Eye (tissue), 1 donor: ENCODE measurements at regions not wholly inside any gene's neighbourhood (a gene's known extent, or its start where the extent isn't known, plus 50 kb on each side); places are given as distances from the start of the nearest gene placed in this dataset.
A peak's percentile ranks its signal among the peaks of the same experiment; 100 is the strongest.
"Not testable (repeated sequence)": the region's sequence is repeated elsewhere in the genome, so short reads cannot be mapped to it uniquely, and the experiment has no call there.

Experiments
- DNase-seq: peaks from one replicate; pipeline ENCODE4 v3.0.0-alpha.2; 2015

DNA sequence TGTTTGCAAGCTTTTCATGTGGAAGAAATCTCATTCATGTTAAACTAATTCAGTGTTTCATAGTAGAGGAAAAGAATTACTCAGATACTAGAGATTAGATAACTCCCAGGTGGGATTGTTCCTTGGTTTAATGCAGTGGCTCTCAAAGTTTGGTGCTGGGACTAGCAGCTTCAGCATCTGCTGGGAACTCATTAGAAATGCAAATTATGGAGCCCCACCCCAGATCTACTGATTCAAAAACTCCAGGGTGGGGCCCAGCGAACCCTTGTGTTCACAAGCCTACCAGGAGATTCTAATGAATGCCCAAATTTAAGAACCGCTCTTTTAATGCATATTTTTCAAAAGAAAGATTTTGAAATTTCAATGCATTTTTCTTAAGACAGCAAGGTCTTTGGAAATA lies 253.4 kb upstream of the CNTNAP4 start:
- no peak for DNase-seq

- DNase-seq = no peak
Measured at GRCh38 chr16:76035689-76036088, 241.5 kb upstream of the CNTNAP4 start.

- no peak for DNase-seq
Measured at GRCh38 chr16:76038097-76038496, 239.1 kb upstream of the CNTNAP4 start.

GRCh38 chr16:76052725-76053124 lies 224.5 kb upstream of the CNTNAP4 start:
- no peak for DNase-seq

- no peak for DNase-seq
Measured at GRCh38 chr16:76059186-76059585, 218.0 kb upstream of the CNTNAP4 start.

GRCh38 chr16:76059701-76060100 lies 217.5 kb upstream of the CNTNAP4 start:
- DNase-seq = no peak

GRCh38 chr16:76071690-76072089 lies 205.5 kb upstream of the CNTNAP4 start:
- DNase-seq = no peak

DNA sequence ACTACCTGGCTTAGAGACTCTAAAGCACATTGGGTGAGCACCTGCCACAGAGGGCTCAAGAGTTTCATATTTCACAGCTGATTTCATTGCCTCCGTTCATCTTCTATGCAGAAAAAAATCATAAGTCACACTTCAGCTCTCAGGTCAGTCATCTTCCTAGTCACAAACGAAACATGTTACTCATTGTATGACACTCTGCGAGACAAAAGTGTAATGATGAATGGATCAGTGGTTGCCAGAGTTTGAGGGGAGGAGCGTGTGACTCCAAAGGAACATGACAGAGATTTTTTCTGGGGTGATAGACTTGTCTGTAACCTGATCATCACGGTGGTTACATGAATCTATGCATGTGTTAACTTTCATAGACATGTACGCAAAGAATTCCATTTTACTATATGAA lies 195.2 kb upstream of the CNTNAP4 start:
- DNase-seq = no peak

DNA sequence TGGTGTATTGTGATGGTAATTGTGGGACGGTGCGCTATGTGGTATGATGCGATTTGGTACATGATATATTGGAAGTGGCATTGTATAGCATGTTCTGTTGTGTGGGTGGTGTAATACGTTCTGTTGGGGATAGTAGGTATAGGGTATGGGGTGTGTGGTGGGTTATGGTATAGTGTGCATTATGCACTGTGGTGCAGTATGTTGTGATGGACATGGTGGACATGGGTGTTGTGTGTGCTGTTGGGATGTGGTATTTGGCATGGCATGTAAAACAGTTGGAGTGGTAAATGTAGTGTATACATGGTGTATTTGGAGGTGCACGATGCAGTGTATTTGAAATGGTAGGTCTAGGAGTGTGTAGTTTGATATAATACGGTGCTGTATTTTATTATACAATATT lies 170.6 kb upstream of the CNTNAP4 start:
- no peak for DNase-seq

DNA sequence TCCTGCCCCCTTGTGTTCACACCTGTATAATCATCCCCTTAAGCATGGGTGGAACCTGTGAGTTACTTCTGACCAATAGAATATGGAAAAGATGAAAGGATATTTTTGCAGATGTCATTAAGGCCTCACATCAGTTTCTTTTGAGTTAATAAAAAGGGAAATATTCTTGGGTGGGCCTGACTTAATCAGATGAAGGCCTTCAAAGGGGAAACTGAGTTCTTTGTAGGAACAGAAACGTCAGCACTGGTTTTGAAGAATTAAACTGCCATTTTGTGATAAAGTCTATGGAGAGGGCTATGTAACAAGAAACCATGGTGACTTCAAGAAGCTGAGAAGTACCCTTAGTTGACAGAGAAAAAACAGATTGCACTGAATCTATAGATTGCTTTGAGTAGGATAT lies 168.7 kb upstream of the CNTNAP4 start:
- no peak for DNase-seq

GRCh38 chr16:76114681-76115080 lies 162.5 kb upstream of the CNTNAP4 start:
- DNase-seq = no peak

DNA sequence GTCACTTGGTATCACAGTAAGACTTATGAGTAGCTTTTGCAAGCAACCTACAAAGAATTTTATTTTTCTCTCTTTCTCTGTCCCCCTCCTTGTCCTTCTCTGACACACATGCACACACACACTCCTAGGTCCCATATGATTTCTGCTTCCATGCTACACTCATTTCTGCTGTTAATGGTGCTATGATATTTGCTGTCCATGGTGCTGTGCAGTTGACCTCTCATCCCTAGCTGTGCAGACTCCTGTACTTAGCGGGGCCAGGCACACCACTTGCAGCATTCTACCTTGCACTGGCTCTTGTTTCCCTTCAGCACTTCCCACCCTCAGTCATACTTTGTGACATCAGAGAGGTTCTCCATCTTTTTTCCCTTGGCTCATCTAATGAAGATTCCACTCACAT lies 158.9 kb upstream of the CNTNAP4 start:
- DNase-seq = no peak

DNA sequence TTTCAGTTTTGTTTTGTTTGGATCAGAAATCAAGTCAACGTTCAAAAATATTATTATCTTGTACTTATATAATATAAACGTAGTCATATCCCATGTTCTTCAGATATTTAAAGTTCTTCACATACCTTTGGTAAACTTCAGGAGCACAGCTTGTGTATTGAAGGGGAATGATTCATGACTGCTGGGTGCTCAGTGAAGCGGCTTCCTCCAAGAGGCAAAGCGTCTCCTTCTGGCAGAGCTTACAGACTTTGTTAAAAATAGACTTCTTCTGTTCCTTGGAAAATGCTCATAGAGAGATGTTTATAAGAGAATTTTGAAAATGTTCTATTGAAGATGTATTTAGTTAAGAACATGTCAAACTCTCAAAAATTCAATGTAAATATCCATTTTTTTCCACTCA lies 155.6 kb upstream of the CNTNAP4 start:
- DNase-seq = peak; percentile 15

DNA sequence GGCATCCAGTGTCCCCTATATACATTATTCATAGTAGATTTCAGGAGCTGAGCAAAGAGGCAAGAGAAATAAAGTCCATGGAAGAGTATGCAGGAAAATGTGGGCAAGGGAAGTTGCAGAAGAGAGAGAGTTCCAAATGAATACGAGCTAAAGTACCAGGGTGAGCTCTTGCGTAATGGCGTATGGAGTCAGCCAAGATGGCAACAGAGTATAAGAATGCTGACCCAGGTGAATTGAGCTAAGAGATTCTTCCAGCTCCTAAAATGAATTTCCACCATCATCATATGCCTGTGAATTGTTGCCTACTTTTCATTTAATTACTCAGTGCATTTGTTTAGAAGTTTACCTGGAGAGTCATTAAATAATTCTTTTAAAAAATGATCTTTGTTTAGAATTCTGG lies 153.2 kb upstream of the CNTNAP4 start:
- DNase-seq = no peak

- no peak for DNase-seq
Measured at GRCh38 chr16:76125871-76126270, 151.3 kb upstream of the CNTNAP4 start.

DNA sequence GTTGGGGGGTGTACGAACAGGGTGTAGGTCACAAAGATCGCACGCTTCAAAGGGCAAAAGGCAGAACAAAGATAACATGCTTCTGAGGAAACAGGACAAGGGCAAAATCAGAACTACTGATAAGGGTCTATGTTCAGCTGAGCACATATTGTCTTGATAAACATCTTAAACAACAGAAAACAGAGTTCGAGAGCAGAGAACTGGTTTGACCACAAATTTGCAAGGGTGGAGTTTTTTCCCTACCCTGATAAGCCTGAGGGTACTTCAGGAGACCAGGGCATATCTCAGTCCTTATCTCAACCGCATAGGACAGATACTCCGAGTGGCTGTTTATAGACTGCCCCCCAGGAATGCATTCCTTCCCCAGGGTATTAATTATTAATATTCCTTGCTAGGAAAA lies 139.1 kb upstream of the CNTNAP4 start:
- DNase-seq = not testable (repeated sequence)

DNA sequence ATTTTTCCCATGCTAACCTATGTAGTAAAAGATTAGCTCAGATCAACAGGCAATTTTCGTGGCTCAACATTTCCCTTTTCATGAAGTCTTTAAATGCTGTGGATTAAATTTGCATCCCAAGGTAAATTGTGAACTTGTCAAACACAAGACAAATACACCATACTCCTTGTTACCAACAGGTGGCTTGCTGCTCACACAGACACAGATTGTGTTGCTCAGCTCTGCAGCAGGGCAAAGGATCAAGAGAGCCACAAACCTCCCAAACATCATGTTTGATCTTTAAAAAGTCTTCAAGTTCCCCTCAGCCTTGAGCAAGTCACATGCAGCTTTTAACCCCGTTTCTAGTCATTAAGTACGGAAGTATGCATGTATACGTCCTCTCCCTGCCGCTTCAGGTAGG lies 119.6 kb upstream of the CNTNAP4 start:
- DNase-seq = no peak

DNA sequence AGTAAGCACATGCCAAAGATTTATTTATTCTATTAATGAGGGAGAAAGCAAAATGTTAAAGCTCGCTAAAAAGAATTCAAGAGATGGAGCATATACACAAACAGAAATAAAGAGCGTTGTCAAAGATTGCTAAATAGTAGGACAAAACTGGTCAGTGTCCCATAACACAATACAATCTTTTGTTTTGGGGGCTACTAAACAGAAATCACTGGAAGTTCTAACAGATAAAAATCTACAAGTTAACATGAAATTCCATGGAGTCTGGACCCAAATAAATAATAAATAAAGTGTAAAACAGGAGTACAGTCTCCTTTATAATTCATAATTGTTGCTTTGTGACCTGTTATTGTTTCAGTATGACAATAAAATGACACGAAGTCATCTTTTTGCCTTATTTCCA lies 115.2 kb upstream of the CNTNAP4 start:
- DNase-seq = no peak

- no peak for DNase-seq
Measured at GRCh38 chr16:76164970-76165558, 112.1 kb upstream of the CNTNAP4 start.

- no peak for DNase-seq
Measured at GRCh38 chr16:76175718-76176117, 101.5 kb upstream of the CNTNAP4 start.

DNA sequence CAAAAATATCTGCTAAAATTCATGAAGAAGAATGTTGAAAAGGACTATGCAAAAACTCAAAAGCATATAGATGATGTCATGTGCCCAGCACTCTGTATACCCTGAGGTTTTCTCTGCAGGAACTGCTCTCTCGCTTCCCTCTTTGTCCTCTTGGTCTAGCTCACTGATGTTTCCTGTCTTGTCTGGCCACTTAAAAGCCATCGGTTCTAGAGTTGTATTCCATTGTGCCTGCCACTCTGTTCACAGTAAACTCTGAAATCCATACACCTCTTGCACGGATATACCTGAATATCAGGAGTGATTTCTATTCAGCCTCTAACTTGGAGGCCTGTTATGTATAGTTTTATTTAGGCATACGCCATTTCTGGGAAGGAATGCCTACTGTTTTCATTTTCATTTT lies 101.0 kb upstream of the CNTNAP4 start:
- DNase-seq = no peak

DNA sequence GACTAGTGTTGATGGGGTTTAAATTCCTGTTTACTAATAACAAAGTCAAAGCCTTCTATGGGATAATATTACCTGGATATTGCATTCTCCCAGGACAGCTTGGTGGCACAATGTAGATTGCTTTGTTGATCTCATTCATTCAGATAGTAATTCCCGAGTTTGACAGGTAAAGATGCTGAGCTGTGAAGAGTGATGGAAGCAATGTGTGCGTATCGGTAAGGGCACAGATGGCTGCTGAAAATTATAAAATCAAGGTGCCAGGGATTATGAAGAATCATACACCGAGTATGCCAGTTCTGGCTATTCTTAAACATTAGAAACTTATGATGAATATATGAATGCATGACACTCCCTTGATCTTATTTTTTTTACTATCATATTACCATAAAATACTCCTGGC lies 100.6 kb upstream of the CNTNAP4 start:
- DNase-seq = no peak

GRCh38 chr16:76182041-76182635 lies 95.1 kb upstream of the CNTNAP4 start:
- DNase-seq = no peak

- DNase-seq = no peak
Measured at GRCh38 chr16:76183647-76184046, 93.6 kb upstream of the CNTNAP4 start.

GRCh38 chr16:76190057-76190456 lies 87.1 kb upstream of the CNTNAP4 start:
- DNase-seq = no peak
